ENCODE measurements at regions not wholly inside any gene's neighbourhood (a gene's known extent, or its start where the extent isn't known, plus 50 kb on each side); places are given as distances from the start of the nearest gene placed in this dataset.

DNA sequence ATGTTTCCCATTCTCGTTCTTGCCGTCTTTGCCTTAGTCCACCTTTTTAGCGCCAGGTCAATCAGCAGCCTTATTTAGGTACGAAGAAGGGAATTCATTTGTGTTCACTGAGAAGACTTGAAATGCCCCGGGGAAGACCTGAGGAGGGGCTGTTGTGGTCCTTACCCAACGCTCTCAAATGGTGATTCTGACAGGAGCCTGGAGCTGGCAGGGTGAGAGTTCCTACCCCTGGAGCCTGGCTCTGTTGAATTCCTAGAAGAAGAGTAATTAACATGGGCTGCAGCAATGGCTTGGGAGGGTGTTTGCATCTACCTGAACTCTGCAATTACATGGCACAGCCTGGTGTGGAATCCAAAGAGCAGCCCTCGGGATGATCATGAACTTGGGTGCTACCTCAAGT lies 76.9 kb upstream of the DSCAM start:
- no peak for DNase-seq (ENCODE audit: extremely low read depth, low read depth)
- TF ChIP-seq, protein P1, sequence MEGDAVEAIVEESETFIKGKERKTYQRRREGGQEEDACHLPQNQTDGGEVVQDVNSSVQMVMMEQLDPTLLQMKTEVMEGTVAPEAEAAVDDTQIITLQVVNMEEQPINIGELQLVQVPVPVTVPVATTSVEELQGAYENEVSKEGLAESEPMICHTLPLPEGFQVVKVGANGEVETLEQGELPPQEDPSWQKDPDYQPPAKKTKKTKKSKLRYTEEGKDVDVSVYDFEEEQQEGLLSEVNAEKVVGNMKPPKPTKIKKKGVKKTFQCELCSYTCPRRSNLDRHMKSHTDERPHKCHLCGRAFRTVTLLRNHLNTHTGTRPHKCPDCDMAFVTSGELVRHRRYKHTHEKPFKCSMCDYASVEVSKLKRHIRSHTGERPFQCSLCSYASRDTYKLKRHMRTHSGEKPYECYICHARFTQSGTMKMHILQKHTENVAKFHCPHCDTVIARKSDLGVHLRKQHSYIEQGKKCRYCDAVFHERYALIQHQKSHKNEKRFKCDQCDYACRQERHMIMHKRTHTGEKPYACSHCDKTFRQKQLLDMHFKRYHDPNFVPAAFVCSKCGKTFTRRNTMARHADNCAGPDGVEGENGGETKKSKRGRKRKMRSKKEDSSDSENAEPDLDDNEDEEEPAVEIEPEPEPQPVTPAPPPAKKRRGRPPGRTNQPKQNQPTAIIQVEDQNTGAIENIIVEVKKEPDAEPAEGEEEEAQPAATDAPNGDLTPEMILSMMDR (IDR thresholded peaks at IDR 0.05; ENCODE audit: low read depth, low read length), result no peak

DNA sequence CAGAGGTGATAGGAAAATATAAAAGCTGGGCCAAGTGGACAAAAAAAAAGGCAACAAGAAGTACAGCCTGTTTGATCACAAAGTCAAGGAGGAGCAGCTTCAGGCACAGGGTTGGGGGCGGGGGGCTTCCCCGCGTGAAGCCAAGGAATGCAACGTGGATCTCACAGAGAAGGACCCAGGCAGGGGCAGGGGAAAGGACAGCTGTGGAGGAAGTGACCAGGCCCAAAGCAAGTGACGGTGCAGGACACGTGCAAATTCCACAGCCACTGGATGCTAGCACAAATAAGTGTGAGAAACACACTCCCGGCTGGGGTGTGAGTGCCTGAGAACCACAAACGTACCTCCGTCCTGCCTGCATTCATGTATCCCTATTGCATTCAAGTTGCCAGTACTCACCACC lies 77.7 kb upstream of the DSCAM start:
- TF ChIP-seq, protein P1 (IDR thresholded peaks at IDR 0.05; ENCODE audit: low read depth, low read length), result no peak
- no peak for DNase-seq (ENCODE audit: extremely low read depth, low read depth)

DNA sequence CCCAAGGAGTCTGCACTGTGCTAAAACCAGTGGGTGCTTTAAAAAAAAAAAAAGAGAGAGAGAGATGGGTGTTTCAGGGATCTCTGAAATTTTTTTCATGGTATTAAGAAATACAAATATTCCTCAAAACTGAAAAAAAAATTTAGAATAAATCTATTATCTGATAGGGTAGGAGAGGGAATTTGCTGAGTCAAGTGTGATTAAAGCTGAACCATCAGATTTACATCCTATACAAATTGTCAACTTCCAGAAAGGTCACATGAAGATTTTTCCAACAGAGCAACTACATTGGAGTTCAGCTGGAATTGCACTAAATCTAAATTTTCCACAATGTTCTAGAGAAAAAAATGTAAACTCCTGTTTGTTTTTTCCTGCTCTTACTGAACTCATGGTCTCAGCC lies 79.3 kb upstream of the DSCAM start:
- TF ChIP-seq, protein P1 (IDR thresholded peaks at IDR 0.05; ENCODE audit: low read depth, low read length), result no peak
- no peak for DNase-seq (ENCODE audit: extremely low read depth, low read depth)

DNA sequence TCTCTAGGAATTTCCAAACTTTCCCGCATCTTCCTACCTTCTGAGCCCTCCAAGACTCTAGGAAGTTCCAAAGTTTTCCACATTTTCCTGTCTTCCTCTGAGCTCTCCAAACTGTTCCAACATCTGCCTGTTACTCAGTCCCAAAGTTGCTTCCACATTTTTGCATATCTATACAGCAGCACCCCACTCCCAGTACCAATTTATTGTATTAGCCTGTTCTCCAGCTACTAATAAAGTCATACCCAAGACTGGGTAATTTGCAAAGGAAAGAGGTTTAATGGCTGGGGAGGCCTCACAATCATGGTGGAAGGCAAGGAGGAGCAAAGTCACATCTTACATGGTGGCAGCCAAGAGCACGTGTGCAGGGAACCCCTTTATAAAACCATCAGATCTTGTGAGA lies 82.9 kb upstream of the DSCAM start:
- no peak for DNase-seq (ENCODE audit: extremely low read depth, low read depth)
- TF ChIP-seq, protein P1 (IDR thresholded peaks at IDR 0.05; ENCODE audit: low read depth, low read length), result no peak

DNA sequence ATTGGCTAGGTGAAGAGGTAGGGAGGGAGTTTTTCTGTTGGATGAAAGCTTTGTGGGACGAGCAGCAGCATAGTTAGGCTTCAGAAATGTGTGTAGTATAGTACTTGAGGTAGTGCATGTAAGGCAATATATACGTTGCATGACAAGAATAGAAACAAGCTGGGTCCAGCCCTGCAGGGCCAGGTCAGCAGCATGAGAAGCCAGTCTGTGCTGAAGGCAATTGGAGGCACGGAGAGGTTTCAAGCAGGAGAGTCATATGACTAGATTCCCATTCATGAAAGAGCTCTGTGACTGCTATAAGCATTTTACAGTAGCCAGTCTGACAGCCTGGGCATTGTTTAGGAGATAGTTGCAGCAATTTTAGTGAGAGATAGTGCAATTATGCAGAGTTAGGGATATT lies 84.2 kb upstream of the DSCAM start:
- TF ChIP-seq, protein P1 (IDR thresholded peaks at IDR 0.05; ENCODE audit: low read depth, low read length), result no peak
- no peak for DNase-seq (ENCODE audit: extremely low read depth, low read depth)

DNA sequence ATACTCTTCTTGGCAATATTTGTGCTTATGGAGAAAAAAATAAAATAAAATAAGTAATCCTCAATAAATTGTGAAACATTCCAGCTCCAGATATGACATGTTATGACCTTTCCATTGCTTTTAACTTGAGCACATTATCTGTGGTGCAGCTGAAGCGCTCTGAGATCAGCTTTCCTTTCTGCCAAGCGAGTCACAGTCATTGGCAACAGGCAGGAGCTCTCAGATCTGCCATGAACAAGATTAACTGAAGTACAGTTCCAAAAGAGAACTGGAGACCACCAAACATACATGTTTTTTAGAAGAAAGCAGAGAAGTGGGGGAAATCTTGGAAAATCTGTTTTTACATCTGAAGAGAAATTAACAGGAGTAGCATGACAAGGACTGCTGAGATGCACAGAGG lies 89.2 kb upstream of the DSCAM start:
- no peak for DNase-seq (ENCODE audit: extremely low read depth, low read depth)
- TF ChIP-seq, protein P1 (IDR thresholded peaks at IDR 0.05; ENCODE audit: low read depth, low read length), result no peak

DNA sequence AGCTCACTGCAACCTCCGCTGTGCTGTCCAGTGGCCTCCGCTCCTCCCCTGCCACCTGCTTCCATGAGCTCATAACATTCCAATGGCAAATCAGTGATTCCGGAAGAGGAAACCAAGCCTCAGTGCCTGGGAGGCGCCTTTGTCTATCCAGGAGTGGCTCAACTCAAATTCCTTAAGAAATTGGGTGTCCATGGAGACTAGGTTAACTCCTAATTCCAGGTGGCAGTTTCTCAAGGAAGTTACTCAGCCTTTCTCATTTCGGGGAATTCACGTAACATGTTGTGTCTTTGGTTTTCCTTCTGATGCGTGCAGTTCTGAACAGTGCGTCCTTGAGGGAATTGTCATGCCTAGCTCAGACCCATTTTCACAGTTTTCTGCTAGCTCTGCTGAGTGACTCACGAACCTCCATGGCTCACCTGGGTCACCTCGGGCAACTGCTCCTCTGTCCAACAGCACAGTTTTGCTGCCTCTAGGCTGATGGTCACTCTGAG lies 89.9 kb upstream of the DSCAM start:
- TF ChIP-seq, protein P1 (IDR thresholded peaks at IDR 0.05; ENCODE audit: low read depth, low read length), result no peak
- no peak for DNase-seq (ENCODE audit: extremely low read depth, low read depth)
